H1 (cell line): ENCODE measurements at regions not wholly inside any gene's neighbourhood (a gene's known extent, or its start where the extent isn't known, plus 50 kb on each side); places are given as distances from the start of the nearest gene placed in this dataset.

Experiments used
- ATF2 ChIP-seq: IDR thresholded peaks from 2 replicates; pipeline ENCODE4 v1.6.1; 2012; ENCODE audit warnings: low read length, inconsistent platforms
- ATF3 ChIP-seq: IDR thresholded peaks from 2 replicates; pipeline ENCODE4 v1.6.1; 2011; ENCODE audit warnings: low read depth, mild to moderate bottlenecking, low read length; ENCODE audit not compliant: insufficient read depth
- CREB1 ChIP-seq: IDR thresholded peaks from 2 replicates; pipeline ENCODE4 v1.6.1; 2012; ENCODE audit warnings: inconsistent platforms
- EP300 ChIP-seq, 2 experiments: IDR thresholded peaks; 1 replicate in 1 of 2; 2 replicates in 1 of 2; pipeline ENCODE4 v1.6.1; 2011 to 2012; ENCODE audit warnings: low read depth in 2 of 2, low read length in 2 of 2, mild to moderate bottlenecking in 2 of 2, borderline replicate concordance in 1 of 2, inconsistent platforms in 1 of 2, moderate library complexity in 1 of 2
- HDAC2 ChIP-seq, 2 experiments: fragments of 300-600 bp in 1 of 2; sonication (generic) in 1 of 2; IDR thresholded peaks; 2 replicates each; pipeline ENCODE4 v1.6.1; 2011 to 2012; ENCODE audit warnings: low read depth in 2 of 2, low read length in 2 of 2, mild to moderate bottlenecking in 2 of 2, moderate library complexity in 2 of 2, borderline replicate concordance in 1 of 2, inconsistent platforms in 1 of 2
- POLR2A ChIP-seq, 2 experiments: IDR thresholded peaks; 1 replicate in 1 of 2; 2 replicates in 1 of 2; pipeline ENCODE4 v1.6.1; 2011; ENCODE audit warnings: low read depth in 2 of 2, low read length in 2 of 2, mild to moderate bottlenecking in 2 of 2; ENCODE audit errors: control extremely low read depth in 1 of 2
- TAF1 ChIP-seq: IDR thresholded peaks from 2 replicates; pipeline ENCODE4 v1.6.1; 2011; ENCODE audit warnings: mild to moderate bottlenecking, low read depth, low read length
- TF ChIP-seq, protein P1 (sequence below), 3 experiments: IDR thresholded peaks; 1 replicate in 2 of 3; 2 replicates in 1 of 3; pipeline versions ENCODE4 v1.5.1 to v1.6.1; 2011; ENCODE audit warnings: low read length in 3 of 3, mild to moderate bottlenecking in 3 of 3, inconsistent platforms in 2 of 3, low read depth in 1 of 3, moderate library complexity in 1 of 3; ENCODE audit not compliant: insufficient read depth in 1 of 3; ENCODE audit errors: control extremely low read depth in 1 of 3
- TF ChIP-seq, protein P2 (sequence below): IDR thresholded peaks from 2 replicates; pipeline ENCODE4 v1.6.1; 2012; ENCODE audit warnings: inconsistent platforms
- TF ChIP-seq, protein P3 (sequence below): IDR thresholded peaks from 2 replicates; pipeline ENCODE4 v1.6.1; 2011; ENCODE audit warnings: low read length, improper control_type of control experiment

GRCh38 chr5:158198636-158199035 lies 339.7 kb upstream of the CLINT1 start:
- TF ChIP-seq CREB1: no peak
- no peak for TF ChIP-seq HDAC2 (IDR thresholded peaks at IDR 0.05; ENCODE audit: borderline replicate concordance in 1 of 2, low read depth in 2 of 2, low read length in 2 of 2)
- TF ChIP-seq, protein P1, sequence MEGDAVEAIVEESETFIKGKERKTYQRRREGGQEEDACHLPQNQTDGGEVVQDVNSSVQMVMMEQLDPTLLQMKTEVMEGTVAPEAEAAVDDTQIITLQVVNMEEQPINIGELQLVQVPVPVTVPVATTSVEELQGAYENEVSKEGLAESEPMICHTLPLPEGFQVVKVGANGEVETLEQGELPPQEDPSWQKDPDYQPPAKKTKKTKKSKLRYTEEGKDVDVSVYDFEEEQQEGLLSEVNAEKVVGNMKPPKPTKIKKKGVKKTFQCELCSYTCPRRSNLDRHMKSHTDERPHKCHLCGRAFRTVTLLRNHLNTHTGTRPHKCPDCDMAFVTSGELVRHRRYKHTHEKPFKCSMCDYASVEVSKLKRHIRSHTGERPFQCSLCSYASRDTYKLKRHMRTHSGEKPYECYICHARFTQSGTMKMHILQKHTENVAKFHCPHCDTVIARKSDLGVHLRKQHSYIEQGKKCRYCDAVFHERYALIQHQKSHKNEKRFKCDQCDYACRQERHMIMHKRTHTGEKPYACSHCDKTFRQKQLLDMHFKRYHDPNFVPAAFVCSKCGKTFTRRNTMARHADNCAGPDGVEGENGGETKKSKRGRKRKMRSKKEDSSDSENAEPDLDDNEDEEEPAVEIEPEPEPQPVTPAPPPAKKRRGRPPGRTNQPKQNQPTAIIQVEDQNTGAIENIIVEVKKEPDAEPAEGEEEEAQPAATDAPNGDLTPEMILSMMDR (IDR thresholded peaks at IDR 0.05; ENCODE audit: control extremely low read depth in 1 of 3, insufficient read depth in 1 of 3, low read depth in 1 of 3, low read length in 3 of 3): no peak
- no peak for TF ChIP-seq ATF3
- TF ChIP-seq TAF1: no peak
- no peak for TF ChIP-seq ATF2
- TF ChIP-seq, protein P2, sequence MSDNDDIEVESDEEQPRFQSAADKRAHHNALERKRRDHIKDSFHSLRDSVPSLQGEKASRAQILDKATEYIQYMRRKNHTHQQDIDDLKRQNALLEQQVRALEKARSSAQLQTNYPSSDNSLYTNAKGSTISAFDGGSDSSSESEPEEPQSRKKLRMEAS: 0 out of 2 replicates have a peak, but pooled peaks have one; percentile 13
- no peak for TF ChIP-seq POLR2A (IDR thresholded peaks at IDR 0.05; ENCODE audit: control extremely low read depth in 1 of 2, low read depth in 2 of 2, low read length in 2 of 2)
- TF ChIP-seq EP300 (IDR thresholded peaks at IDR 0.05; ENCODE audit: borderline replicate concordance in 1 of 2, low read depth in 2 of 2, low read length in 2 of 2): no peak
- TF ChIP-seq, protein P3, sequence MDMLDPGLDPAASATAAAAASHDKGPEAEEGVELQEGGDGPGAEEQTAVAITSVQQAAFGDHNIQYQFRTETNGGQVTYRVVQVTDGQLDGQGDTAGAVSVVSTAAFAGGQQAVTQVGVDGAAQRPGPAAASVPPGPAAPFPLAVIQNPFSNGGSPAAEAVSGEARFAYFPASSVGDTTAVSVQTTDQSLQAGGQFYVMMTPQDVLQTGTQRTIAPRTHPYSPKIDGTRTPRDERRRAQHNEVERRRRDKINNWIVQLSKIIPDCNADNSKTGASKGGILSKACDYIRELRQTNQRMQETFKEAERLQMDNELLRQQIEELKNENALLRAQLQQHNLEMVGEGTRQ: no peak
